H1 (cell line): ENCODE measurements at regions not wholly inside any gene's neighbourhood (a gene's known extent, or its start where the extent isn't known, plus 50 kb on each side); places are given as distances from the start of the nearest gene placed in this dataset.

Experiments used
- BCL11A ChIP-seq, 2 experiments: IDR thresholded peaks; one replicate each; pipeline ENCODE4 v1.6.1; 2011; ENCODE audit warnings: low read depth in 2 of 2, low read length in 2 of 2, mild to moderate bottlenecking in 2 of 2
- SRF ChIP-seq: IDR thresholded peaks from 2 replicates; pipeline ENCODE4 v1.6.1; 2011; ENCODE audit warnings: mild to moderate bottlenecking, low read depth, low read length, moderate library complexity

DNA sequence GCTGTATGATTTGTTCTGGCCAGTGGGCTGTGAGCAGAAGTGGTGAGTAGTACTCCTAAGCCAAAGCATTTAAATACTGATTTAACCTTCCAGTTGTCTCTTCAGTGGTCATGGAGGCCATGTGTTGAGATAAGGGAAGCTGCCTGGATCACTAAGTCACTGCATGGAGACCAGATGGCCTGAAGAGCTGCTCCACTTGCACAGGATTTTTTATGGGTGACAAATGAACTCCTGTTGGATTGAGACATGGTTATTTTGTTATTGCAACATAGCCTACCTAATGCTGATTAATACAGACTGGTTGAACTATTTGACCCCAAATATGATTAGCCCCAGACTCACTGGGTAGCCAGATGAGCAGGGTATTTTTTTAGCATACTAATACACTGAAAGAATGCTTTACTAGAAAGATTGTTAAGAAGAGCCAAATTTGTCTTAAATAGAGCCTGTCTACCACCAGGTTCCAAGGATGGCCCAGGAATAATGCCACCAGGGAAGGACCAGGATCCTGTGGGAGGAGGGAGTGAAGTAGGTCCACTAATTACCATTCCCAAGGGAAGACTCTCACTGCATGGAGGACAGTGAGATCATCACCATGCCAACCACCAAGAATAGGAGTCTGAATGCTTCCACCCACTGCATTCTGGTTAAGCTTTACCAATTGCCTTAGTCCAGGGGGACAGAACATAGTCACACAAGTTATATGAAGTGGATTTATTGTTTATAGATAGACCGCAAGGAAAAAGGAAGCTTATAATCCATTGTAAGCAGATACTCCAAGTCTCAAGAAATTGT lies 187.4 kb upstream of the IRX6 start (continued):
- TF ChIP-seq SRF, result no peak
- TF ChIP-seq BCL11A (IDR thresholded peaks at IDR 0.05; ENCODE audit: low read depth in 2 of 2, low read length in 2 of 2), result no peak
- TF ChIP-seq, all 59 proteins: peak for 0
